WERI-Rb-1 (cell line): ENCODE measurements at regions not wholly inside any gene's neighbourhood (a gene's known extent, or its start where the extent isn't known, plus 50 kb on each side); places are given as distances from the start of the nearest gene placed in this dataset.

Experiments used
- DNase-seq: peaks from one replicate; pipeline ENCODE4 v3.0.0-alpha.2; 2020
- H3K27ac ChIP-seq: fragments of 250-450 bp; sonication (Bioruptor Pico); 2 replicates; pipeline ENCODE4 v1.5.1; 2020; ENCODE audit warnings: mild to moderate bottlenecking, moderate library complexity
- H3K27me3 ChIP-seq: fragments of 250-450 bp; sonication (Bioruptor Pico); 2 replicates; pipeline ENCODE4 v1.5.1; 2021; ENCODE audit warnings: mild to moderate bottlenecking, low read depth, moderate library complexity; ENCODE audit not compliant: insufficient read depth, severe bottlenecking
- H3K36me3 ChIP-seq: fragments of 250-450 bp; sonication (Bioruptor Pico); 2 replicates; pipeline ENCODE4 v1.5.1; 2020; ENCODE audit warnings: mild to moderate bottlenecking, moderate library complexity
- H3K4me3 ChIP-seq: 2 replicates; pipeline ENCODE4 v1.5.1; 2011; ENCODE audit warnings: low read depth, mild to moderate bottlenecking, control low read depth, low read length
- H3K9me3 ChIP-seq: fragments of 250-450 bp; sonication (Bioruptor Pico); 2 replicates; pipeline ENCODE4 v1.5.1; 2021; ENCODE audit warnings: mild to moderate bottlenecking, moderate library complexity; ENCODE audit not compliant: severe bottlenecking
- TF ChIP-seq, protein P1 (sequence below): IDR thresholded peaks from 2 replicates; pipeline ENCODE4 v1.5.1; 2011; ENCODE audit warnings: low read depth, mild to moderate bottlenecking, control low read depth, inconsistent platforms, low read length

DNA sequence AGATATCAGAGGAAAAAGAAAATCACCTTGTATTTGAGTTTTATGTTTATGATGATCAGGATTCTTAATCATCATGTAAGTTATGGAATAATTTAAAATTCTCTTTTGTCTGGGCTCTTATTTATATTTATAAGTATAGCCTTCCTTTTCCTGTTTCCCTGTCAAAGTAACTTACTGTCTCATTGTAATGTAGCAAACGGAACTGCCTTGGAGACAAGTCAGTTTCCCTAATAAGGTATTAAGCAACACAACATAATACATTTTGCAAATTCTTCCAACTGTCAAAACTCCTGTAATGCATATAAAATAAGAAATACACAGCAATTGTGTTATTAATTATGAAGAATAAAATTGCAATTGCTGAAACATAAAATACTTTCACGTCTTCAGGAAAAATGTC, 463.2 kb downstream of the MAT2B start:
- TF ChIP-seq, protein P1, sequence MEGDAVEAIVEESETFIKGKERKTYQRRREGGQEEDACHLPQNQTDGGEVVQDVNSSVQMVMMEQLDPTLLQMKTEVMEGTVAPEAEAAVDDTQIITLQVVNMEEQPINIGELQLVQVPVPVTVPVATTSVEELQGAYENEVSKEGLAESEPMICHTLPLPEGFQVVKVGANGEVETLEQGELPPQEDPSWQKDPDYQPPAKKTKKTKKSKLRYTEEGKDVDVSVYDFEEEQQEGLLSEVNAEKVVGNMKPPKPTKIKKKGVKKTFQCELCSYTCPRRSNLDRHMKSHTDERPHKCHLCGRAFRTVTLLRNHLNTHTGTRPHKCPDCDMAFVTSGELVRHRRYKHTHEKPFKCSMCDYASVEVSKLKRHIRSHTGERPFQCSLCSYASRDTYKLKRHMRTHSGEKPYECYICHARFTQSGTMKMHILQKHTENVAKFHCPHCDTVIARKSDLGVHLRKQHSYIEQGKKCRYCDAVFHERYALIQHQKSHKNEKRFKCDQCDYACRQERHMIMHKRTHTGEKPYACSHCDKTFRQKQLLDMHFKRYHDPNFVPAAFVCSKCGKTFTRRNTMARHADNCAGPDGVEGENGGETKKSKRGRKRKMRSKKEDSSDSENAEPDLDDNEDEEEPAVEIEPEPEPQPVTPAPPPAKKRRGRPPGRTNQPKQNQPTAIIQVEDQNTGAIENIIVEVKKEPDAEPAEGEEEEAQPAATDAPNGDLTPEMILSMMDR: no peak
- Histone ChIP-seq H3K9me3 (no peaks in the 10 kb centered on the region), H3K36me3 (no peaks in the 10 kb centered on the region), H3K4me3 (no peak overlapping the region), H3K27me3 (no peaks in the 10 kb centered on the region), H3K27ac (no peak overlapping the region)
- no peak for DNase-seq

DNA sequence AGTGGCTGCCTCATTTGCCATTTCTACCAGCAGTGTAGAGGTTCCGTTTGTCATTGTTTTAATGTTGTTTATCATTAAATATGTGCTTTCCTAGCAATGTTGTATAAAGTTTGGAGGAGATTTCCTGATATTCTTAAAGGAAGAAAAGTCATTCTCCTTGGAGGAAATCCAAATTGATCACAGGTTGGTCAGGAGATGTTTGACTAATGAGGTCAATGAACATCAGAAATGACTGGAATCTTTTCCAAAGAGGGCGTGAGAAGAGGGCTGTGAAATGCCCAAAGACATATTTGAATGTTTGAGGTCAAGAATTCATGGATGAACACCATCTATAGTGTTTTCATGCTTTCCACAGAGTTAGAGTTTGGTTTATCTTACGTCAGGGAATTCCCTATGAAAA, 471.3 kb downstream of the MAT2B start:
- Histone ChIP-seq H3K4me3 (no peak overlapping the region), H3K36me3 (no peaks in the 10 kb centered on the region), H3K27ac (no peak overlapping the region), H3K9me3 (no peaks in the 10 kb centered on the region), H3K27me3 (no peaks in the 10 kb centered on the region)
- TF ChIP-seq, protein P1: no peak
- no peak for DNase-seq

DNA sequence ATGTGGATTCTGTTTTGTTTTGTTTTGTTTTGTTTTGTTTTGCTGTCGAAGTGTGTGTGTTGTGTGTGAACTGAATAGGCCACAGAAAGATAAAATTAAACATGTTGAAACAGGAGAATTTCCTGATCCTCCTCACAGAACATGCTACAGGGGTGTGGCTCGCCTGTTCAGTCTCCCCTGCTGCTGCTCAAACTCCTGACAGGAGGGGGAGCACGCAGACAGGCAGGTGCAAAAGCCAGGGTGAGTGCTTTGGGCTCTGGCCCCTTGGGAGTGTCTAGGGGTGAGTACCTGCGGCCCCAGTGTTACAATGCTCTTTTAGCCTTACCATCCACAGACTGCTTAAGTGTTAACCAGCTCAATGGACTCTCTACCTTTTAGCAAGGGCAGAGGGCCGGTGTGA, 473.5 kb downstream of the MAT2B start:
- Histone ChIP-seq H3K9me3 (no peaks in the 10 kb centered on the region), H3K36me3 (no peaks in the 10 kb centered on the region), H3K4me3 (no peak overlapping the region), H3K27ac (no peak overlapping the region), H3K27me3 (no peaks in the 10 kb centered on the region)
- TF ChIP-seq, protein P1: no peak
- DNase-seq: no peak

DNA sequence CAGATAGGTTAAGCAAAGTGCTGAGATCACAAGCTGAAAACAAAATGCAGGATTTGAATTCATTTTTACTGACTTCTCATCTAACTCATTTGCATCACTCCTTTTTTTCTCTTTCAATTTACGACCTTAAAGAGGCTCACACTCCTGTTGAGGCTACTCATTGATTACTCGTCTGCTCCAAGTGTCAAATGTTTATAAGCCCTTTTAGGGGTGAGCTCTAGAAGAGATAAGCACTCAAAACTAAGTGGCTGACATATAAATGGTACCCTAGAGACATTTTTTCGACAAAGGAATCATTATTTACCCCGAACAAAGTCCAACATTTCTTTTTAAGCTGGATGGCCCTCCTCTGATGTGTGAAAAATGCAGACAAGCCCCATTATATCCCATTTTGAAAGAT, 483.1 kb downstream of the MAT2B start:
- TF ChIP-seq, protein P1: no peak
- H3K27ac ChIP-seq: no peak overlapping the region
- H3K4me3 ChIP-seq: no peak overlapping the region
- no peaks in the 10 kb centered on the region for H3K27me3 ChIP-seq
- H3K36me3 ChIP-seq: no peaks in the 10 kb centered on the region
- DNase-seq: no peak
- H3K9me3 ChIP-seq: no peaks in the 10 kb centered on the region

DNA sequence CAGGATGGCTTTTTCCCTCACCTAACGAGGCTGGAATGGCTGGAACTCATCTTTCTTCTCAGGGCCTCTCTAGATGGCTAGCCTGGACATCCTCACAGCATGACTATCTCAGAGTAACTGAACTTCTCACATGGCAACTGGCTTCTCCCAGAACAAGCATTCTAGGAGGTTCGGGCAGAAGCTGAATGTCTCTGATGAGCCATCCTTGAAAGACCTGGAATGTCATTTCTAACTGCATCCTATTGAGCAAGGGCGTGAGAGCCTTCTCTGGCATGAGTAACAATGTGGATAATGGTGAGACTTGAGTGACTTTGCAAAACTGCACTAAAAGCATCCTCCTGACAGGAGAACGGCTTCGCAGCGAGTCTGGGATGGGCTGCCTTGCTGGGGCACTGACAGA, 487.7 kb downstream of the MAT2B start:
- TF ChIP-seq, protein P1: no peak
- no peaks in the 10 kb centered on the region for H3K36me3 ChIP-seq
- no peak for DNase-seq
- no peaks in the 10 kb centered on the region for H3K27me3 ChIP-seq
- no peak overlapping the region for H3K4me3 ChIP-seq
- H3K27ac ChIP-seq: no peak overlapping the region
- no peaks in the 10 kb centered on the region for H3K9me3 ChIP-seq

DNA sequence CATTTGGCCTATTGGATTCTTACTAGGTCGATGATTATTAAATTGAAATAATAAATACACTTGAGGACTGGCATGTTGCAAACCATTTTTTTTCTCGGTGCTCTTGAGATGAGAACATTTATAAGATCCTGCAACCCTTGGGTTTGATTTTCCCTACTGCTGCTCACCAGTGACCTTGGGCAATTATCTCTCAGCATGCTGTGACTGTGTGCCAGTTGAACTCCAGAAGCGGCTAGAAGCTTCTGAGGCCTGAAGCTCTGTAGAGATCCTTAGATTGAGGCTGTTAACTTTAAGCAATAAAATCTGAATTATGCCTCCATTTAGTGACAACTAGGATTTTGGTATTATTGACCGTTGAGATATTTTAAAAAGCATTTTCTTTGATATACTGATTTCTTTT, 489.8 kb downstream of the MAT2B start:
- no peaks in the 10 kb centered on the region for H3K36me3 ChIP-seq
- H3K27me3 ChIP-seq: no peaks in the 10 kb centered on the region
- H3K27ac ChIP-seq: no peak overlapping the region
- DNase-seq: no peak
- H3K4me3 ChIP-seq: no peak overlapping the region
- TF ChIP-seq, protein P1: no peak
- H3K9me3 ChIP-seq: no peaks in the 10 kb centered on the region
